Sciatic nerve (tissue), 2 donors: ENCODE measurements at regions not wholly inside any gene's neighbourhood (a gene's known extent, or its start where the extent isn't known, plus 50 kb on each side); places are given as distances from the start of the nearest gene placed in this dataset.
A peak's percentile ranks its signal among the peaks of the same experiment; 100 is the strongest.

Experiments
- ATAC-seq: fragments of 200-7000 bp; cut with Tn5 transposase; one replicate; pipeline ENCODE4 v1.9.1; 2020; ENCODE audit warnings: mild to moderate bottlenecking, moderate library complexity
- DNase-seq: peaks from one replicate; pipeline ENCODE4 v3.0.0-alpha.2; 2020; ENCODE audit warnings: low spot score
- intact Hi-C: fragments of 100-400 bp; cut with DNase I; formaldehyde crosslinking; loops from one replicate; pipeline ENCODE4 v1.14.2; 2022
- donor health status: DM: no; HTN: no; CAD: no.
- donor health status: DM: no; HTN: no; CAD: no.

DNA sequence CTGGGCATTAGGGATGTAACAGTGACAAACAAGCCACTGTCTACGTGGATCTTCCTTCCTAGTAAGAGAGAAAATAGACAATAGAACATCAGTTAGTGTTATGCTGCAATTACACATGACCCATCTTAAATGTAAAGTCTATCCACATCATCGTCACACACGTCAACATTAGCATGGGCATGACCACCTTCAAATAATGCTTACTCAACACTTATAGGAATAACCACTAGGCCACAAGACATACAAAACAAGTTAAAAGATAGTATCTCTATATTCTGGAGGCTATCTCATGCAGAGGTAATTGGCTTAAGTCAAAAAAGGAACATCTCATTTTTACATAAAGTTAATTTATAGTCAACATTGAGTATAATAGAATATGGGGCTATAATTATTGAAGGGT is 156.5 kb downstream of the MOXD1 start:
- intact Hi-C loops, result no loop called here
- ATAC-seq, result no peak
- DNase-seq, result no peak

DNA sequence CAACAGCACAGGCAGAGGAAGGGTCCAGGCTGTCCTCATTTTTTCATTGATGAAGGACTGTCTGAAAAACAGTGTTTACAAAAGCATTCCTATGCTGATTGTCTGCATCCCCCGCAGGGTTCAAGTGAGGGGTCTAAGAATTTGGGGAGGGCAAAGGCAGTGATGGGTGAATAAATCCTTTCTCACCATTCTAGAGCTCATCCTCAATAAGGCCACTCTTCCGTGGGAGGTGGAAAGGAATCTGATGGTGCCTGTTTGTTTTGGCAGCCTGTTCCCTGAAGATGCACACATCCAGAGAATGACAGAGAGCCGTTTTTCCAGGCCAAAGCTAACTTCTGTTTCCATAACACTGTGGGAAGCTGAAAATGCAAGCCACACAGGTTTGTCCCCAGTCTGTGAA is 164.5 kb downstream of the MOXD1 start:
- intact Hi-C loops, result no loop called here
- no peak for ATAC-seq
- DNase-seq, result no peak

DNA sequence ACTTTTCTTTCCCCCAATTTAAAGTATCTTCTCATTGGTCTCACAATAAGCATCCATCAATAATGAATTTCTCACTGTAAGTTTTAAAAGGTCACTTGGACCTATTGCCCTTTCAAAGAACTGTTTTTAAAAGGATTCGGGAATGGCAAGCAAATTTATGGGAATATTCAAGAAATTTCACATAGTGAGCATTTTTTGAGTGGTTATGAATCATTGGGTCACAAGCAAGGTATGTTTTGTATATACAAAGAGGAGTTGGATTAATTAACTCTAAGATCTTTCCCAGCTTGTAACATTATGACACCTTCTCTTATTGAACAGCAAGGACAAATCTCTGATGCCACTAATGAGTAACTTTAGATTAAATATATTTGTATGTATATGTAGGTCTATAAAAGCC is 165.0 kb downstream of the MOXD1 start:
- no peak for DNase-seq

DNA sequence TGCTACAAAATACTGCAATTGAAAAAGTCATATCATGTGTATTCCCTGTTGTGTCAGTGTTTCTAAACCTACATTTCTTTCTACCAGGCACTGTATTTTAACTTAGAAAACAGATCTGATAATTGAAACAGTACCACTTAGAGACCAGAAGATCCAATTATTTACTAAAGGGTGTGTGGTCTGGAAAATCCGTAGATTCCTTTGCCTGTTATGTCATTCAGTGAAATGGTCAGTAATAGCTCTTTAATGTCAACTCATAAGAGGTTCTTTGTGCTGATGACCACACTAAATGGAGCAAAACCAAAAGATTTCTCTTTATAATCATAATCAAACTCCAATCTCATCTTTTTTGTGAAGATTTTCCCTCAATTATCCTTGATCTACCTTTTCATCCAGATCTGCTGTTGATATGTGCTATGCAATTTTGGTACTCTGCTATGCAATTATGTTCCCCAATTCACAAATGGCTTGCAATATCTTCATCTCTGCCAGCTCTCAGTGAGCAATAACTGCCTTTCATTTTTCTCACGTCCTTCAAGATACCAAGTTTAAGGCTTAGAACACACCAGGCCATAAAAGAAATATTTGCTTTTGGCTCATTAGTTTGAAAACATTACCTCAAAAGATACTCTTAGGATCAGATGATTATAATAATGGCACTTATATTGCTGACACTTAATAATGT is 165.5 kb downstream of the MOXD1 start:
- no peak for DNase-seq
- intact Hi-C loops, result no loop called here
- ATAC-seq, result no peak

More for the DNA sequence above, 165.0 kb downstream of the MOXD1 start:
- intact Hi-C loops, result no loop called here
- ATAC-seq, result no peak

- no peak for DNase-seq
- intact Hi-C loops, result no loop called here
- no peak for ATAC-seq
Measured at GRCh38 chr6:132234356-132234755, 166.9 kb downstream of the MOXD1 start.

- intact Hi-C loops, result no loop called here
- DNase-seq (no peak), ATAC-seq (no peak)
Measured at GRCh38 chr6:132231121-132231884, 170.0 kb downstream of the MOXD1 start.

GRCh38 chr6:132228894-132229293 is 172.4 kb downstream of the MOXD1 start:
- DNase-seq (no peak), ATAC-seq (no peak)
- intact Hi-C loops, result no loop called here

DNA sequence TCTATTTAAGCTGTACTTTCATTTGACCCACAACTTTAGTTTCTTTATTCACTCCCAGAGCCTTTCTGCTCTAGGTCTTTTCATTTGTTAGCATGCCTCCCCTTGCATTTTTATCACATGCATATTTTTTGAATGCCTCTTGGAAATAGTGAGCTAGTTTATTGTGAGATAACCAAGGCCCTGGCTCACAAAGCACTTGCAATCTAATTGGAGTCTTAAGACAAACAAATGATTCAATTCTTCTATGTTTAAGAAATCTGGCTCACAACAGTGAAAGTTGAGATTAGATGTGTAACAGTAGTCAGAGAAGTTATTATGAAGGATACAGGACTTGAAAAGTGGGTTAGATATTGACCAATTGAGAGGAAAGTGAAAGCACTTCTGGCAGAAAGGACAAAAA is 173.4 kb downstream of the MOXD1 start:
- intact Hi-C loops, result no loop called here
- peak; percentile 44 for ATAC-seq
- DNase-seq, result no peak

DNA sequence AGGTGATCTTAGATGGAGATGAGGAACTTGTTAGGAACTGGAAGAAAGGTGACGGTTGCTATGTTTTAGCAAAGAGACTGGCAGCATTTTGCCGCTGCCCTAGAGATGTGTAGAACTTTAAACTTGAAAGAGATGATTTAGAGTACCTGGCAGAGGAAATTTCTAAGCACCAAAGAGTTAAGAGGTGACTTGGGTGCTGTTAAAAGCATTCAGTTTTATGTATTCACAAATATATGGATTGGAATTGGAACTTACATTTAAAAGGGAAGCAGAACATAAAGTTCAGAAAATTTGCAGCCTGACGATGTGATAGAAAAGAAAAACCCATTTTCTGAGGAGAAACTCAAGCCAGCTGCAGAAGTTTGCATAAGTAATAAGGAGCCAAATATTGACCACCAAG is 176.3 kb downstream of the MOXD1 start:
- ATAC-seq (no peak), DNase-seq (no peak)
- intact Hi-C loops, result no loop called here

- no peak for ATAC-seq
- intact Hi-C loops, result no loop called here
- no peak for DNase-seq
Measured at GRCh38 chr6:132220800-132221199, 180.5 kb downstream of the MOXD1 start.

DNA sequence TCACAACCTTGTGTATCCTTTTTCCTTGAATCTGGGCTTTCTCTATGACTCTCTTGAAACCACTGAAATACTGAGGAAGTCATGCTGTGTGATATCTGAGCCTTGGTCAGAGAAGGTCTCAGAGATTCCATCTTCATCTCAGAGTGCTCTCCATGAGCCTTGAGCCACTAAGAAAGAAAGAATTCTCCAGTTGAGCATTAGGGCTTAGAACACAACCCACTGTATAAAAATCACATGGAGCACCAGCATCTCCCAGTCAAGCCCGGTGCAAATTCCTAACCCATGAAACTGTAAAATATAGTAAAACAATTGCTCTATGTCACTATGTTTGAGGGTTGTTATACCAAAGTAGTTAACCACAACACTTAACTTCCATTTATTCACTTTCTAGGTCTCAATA is 181.4 kb downstream of the MOXD1 start:
- ATAC-seq, result no peak
- no peak for DNase-seq
- intact Hi-C loops, result loop anchor here (10.0 kb wide), 1 partner anchor 305 kb away; no protein-coding TSS in a partner anchor

DNA sequence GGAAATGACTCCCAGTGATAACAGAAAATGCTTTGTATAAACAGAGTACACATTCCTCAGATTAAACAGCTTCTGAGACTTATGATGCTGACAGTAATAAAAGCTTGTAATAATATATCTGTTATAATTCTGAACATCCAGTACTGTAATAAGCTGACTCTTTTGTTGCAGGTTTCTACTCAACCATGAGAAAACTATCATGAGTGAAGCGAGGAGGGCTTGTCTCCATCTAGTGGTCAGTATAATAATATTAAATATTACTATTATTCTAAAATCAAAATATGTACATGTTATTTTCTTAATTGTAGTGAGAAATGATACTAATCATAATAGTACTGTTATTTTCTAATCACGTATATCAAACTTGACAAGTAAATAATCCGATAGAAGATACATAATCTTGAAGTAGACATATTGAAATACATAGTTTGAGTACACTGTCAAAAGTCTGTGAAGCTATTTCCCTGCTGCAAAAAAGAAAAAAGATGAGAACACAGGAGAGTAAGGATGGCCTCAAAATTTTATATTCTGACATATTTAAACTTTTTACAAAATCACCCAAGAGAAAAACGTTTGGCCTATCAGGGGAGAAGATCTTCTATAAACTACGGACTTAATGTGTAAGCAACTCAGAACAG is 183.1 kb downstream of the MOXD1 start:
- ATAC-seq (peak; percentile 61), DNase-seq (no peak)
- intact Hi-C loops, result loop anchor here (10.0 kb wide), 1 partner anchor 303 kb away; no protein-coding TSS in a partner anchor

DNA sequence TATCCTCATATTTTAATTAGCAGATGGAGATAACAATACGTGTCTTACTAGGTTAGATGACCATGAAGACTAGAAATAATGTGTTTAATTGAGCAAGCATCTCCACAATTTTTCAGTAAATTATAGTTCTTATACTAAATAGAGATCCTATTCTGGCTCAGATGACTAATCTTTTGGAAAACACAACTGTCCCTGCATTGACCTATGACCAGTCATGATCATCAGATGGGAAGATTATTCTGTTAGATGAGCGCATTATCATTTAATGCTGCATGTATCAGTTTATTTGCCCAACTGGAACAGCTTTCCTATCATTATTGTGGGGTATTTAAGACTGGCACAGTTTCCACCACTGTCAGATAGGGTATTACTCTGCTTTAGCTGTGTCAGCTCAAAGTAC is 185.5 kb downstream of the MOXD1 start:
- ATAC-seq (no peak), DNase-seq (no peak)
- intact Hi-C loops, result loop anchor here (10.0 kb wide), 1 partner anchor 301 kb away; no protein-coding TSS in a partner anchor

- ATAC-seq (no peak), DNase-seq (no peak)
- intact Hi-C loops, result loop anchor here (10.0 kb wide), 1 partner anchor 300 kb away; no protein-coding TSS in a partner anchor
Measured at GRCh38 chr6:132214716-132215115, 186.6 kb downstream of the MOXD1 start.

DNA sequence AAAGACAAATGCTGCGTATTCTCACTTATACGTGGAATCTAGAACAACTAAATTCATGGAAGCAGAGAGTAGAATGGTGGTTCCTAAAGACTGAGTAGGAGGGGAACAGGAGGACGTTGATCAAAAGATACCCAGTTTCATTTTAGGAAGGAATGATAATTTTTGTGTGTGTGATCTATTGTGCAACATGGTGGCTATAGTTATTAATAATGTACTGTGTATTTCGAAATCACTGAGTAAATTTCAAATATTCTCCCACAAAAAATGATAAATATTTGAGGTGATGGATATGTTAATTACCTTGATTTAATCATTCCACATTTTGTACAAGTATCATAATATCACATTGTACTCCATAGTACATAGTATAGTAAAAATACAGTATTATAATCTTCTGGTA is 187.5 kb downstream of the MOXD1 start:
- intact Hi-C loops, result loop anchor here (10.0 kb wide), 1 partner anchor 299 kb away; no protein-coding TSS in a partner anchor
- DNase-seq, result no peak
- no peak for ATAC-seq

GRCh38 chr6:132213191-132213590 is 188.1 kb downstream of the MOXD1 start:
- intact Hi-C loops, result loop anchor here (10.0 kb wide), 1 partner anchor 298 kb away; no protein-coding TSS in a partner anchor
- DNase-seq, result no peak
- ATAC-seq, result no peak

DNA sequence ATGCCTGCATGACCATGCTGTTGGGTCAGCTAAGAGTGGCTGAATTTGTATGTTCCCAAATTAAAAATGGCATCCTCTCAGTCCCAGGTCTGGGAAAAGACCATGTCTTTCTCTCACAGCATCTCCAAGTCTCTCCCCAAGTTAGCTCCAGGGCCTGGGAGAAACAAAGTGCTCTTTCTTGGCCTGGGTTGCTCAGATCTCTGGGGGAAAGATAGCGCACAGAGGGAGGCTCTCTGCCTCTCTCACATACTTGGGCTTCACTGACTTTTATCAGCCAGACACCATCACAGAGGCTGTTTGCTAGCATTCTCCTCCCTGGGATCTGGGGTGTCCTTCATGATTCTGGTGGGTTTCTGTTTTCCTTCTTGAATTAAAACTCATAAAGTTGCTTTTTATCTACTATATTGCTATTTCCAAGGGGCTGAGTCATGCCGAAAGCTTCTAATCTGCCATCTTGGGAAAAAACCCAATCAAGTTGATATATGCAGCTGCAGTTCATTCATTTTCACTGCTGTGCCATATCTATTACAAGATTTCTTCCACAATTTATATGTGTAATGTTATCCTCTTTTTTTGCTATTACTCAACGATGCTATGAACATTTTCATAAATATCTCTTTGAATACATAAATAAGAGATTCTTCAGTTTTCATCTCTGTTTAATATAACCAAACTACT is 190.2 kb downstream of the MOXD1 start:
- DNase-seq, result no peak
- no peak for ATAC-seq
- intact Hi-C loops, result loop anchor here (10.0 kb wide), 1 partner anchor 296 kb away; no protein-coding TSS in a partner anchor

- no peak for ATAC-seq
- no peak for DNase-seq
- intact Hi-C loops, result no loop called here
Measured at GRCh38 chr6:132209351-132209750, 191.9 kb downstream of the MOXD1 start.

DNA sequence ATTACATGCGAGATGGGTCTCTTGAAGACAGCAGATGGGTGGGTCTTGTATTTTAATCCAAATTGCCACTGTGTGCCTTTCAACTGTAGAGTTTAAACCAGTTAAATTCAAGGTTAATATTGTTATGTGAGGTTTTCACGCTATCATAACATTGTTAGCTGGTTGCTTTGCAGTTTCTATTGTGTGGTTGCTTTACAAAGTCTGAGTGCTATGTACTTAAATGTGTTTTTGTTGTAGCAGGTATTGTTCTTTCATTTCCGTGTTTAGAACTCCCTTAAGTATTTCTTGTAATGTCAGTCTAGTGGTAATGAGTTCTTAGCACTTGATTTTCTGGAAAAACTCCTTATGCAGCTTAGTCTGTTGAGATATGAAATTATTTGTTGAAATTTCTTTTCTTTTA is 193.3 kb downstream of the MOXD1 start:
- intact Hi-C loops, result no loop called here
- DNase-seq (no peak), ATAC-seq (no peak)
